Right lung (tissue), 2 donors: ENCODE measurements at regions not wholly inside any gene's neighbourhood (a gene's known extent, or its start where the extent isn't known, plus 50 kb on each side); places are given as distances from the start of the nearest gene placed in this dataset.

Experiments
- DNase-seq, 2 donors: peaks; one replicate each; pipeline ENCODE4 v3.0.0-alpha.2; 2013

DNA sequence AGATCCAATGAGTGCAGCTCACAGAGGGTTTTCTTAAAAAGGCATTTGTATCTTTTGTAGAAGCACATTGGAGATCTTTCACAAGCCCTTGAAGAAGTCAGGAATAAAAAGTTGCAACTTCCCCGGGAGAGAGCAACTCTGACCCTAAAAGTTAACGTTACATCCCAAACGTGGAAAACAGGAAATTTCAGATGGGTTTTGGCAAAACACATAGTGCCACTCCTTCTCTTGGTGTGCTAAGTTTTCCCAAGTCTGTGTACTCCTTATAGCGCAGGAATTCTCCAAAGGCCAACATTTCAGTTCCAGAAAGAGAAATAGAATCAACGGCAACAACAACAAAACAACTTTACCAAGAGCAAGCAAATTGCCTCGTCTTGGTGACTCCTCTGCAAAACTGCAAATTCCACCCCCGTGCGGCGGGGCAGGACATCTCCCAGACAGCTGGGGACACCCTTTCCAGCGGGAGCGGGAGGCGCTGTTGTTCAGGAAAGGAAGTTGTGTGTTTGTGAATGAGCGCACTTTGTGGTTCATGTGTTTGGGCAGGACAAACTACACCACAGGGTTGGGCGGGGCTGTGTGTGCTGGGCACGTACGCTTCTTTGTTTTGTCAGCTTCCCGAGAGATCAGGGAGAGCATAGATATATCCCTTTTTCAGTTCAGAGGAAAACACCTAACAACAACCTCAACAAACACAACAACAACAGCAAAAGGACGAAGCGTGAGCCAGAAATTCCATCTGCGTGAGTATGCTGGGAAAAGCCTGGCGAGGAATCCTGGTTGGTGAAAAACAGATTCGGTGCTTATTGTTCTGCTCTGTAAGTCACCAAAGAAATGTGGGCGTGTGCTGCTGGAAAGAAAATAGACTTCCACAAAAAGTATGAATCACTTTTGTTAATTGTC lies 294.7 kb upstream of the PITRM1 start:
- no peak for DNase-seq

DNA sequence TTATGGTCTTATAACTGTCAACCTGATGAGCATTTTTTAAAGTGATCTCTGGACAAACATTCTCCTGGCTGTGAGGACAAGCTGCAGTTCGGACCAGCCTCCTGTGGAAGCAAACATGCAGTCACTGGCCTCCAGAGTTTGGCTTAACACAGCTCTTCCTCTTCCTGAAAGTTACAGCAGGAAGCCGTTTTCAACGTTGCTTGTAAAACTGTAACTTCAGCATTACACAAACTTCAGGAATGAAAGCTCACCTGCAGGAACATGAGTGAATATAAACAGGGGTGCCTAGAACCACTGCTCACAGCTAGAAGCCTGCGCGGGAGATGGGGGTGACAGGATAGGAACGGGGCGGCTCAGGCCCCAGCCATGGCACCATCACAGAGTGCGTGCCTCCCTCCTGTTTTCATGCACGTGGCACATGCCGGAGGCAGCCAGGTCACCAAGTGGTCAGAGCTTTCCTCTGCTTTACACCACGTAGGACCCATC lies 292.9 kb upstream of the PITRM1 start:
- DNase-seq, result no peak

DNA sequence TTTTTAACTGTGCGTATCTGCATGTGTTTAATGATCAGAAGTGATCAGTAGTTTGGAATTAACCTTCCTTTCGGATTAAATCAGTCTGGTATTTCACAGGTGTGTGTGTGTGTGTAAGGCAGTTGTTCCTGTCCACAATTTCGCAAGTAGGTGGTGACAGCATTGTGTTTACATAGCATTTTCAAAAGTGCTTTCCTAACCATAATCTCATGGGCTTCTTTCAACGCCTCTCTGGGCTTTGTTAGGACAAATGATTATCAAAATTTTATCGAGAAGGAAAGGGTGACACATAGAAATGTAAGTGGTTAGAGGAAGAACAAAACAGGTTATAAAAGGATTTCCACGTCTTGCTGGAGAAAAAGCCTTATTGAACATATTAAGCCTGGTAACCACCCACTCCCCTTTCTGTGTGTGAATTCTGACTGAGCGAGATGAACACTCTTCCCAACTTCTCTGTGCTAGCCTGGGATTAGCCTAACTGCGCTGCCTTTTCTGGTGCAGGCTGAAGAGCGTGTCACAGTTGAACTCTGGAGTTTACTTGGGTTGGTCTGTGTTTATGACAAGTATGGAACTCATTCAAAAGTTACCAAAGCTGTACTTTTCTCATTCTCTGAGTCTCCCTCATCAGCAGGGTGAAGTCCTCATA lies 292.3 kb upstream of the PITRM1 start:
- DNase-seq, result no peak

- no peak for DNase-seq
Measured at GRCh38 chr10:3460420-3461128, 288.0 kb upstream of the PITRM1 start.

- no peak for DNase-seq
Measured at GRCh38 chr10:3455385-3456334, 283.1 kb upstream of the PITRM1 start.

DNA sequence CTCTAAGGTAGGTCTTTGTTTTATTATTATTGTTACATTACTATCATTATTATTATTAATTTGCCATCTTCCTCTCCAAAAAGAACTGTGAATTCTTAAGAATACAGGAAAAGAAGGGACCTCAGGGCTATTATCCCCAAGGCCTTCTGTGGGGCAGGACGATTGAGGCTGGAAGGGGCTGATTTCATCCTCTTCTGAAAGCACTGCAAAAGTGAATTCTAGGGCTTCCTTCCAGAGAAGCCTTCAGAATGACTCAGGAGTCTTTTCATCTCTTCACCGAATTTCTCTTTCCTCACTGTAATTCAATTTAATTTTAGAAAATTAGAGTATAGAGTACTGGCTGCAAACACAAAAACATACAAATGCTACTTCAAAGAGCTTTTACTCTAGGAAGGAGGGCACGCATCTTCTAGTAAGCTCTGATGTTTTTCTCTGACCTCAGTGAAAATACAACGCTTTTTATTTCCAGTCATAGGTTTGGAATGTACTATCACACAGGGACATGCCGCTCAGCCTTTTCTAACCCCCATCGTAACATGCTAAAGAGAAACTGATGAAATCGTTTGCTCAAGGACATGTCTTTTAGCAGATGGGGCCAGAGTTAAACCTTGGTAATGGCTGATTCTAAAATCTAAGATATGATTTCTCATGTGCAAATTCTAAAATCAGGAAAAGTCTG lies 280.2 kb upstream of the PITRM1 start:
- no peak for DNase-seq

GRCh38 chr10:3452173-3452626 lies 279.6 kb upstream of the PITRM1 start:
- no peak for DNase-seq

DNA sequence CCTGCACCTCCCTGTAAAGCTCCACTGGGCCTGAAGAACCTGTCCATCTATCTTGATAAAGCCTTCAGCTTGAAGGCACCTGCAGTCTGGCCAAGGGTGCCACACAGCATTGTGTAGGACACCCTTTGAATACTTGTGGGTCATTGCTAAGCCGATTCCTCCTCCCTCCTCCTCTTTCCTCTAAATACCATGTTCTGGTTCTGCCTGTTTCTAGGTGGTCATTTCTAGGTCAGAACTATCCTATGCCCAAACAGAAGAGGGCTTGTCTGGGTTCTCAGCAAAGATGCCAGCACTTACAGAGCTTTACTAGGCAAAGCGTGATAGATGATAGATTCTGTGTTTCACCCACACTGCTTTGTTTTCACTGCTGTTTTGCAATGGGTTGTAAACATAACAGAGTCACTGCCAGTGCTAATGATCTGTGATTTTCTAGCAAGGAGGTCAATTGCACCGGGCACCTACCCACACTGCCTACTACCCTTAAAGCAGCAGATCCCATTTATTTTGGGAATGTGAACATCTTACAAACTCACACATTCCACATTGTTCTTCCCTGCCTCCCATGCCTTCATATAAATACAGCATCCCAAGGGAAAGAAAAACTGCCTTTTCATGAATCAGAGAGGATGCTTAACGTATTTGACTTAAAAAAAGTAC lies 279.1 kb upstream of the PITRM1 start:
- DNase-seq, result no peak

- no peak for DNase-seq
Measured at GRCh38 chr10:3446221-3446620, 273.6 kb upstream of the PITRM1 start.

DNA sequence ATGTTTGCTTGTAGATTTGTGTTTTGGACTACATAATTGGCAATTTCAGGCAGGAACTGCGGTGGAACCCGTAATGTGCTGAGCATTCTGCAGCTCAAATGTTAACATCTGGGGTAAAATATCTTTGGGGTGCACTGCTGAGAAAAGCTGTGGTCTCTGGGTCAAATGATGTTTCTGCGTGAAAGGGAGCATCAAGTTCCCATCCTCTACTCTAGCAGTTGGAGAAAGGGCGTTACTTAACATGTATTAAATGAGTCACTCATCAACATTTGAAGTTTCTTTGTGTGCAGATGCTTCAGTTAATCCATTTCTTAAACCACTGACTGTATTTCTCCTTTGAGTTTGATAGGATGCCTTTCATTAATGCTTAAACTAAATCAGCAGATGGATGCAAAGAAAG lies 273.1 kb upstream of the PITRM1 start:
- DNase-seq, result no peak

GRCh38 chr10:3442451-3442990 lies 269.9 kb upstream of the PITRM1 start:
- DNase-seq, result no peak

- DNase-seq, result no peak
Measured at GRCh38 chr10:3439183-3439582, 266.6 kb upstream of the PITRM1 start.

DNA sequence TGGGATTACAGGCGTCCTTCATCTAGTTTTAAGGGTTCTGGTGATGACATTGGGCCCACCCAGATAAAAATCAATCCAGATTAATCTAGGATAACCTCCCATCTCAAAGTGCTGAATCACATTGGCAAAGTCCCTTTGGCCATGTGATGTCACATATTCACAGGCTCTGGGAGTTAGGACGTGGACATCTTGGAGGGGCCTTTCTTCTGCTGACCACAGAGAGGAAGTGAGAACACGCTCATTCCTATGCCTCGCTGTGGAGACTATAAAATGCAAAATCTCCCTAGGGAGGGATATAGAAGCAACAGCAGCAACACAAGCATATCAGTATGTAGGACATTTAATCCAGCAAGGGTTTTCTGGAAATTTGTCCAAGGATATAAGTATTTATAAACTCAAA lies 266.0 kb upstream of the PITRM1 start:
- no peak for DNase-seq

- no peak for DNase-seq
Measured at GRCh38 chr10:3435671-3436070, 263.1 kb upstream of the PITRM1 start.

- DNase-seq, result no peak
Measured at GRCh38 chr10:3433988-3434387, 261.4 kb upstream of the PITRM1 start.

GRCh38 chr10:3433131-3433530 lies 260.5 kb upstream of the PITRM1 start:
- DNase-seq, result no peak

GRCh38 chr10:3432081-3432825 lies 259.7 kb upstream of the PITRM1 start:
- DNase-seq, result no peak

DNA sequence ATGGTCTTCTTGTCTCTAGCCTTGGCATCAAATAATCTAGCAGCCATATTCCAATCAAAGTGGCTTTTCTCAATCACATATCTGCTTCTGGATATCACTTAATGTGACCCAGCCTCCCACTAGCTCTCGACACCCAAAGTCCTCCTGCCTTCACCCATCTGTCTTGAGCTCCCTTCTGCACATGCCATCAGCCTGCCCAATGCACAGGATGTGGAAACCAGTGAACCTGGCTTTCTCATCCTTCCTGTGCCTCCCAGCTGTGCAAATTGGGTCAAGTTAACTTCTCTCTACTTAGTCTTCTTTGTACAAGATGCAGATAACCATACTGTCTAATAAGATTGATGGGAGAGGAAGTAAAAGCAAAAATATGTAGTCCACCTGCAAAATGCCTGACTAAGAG lies 257.9 kb upstream of the PITRM1 start:
- no peak for DNase-seq

GRCh38 chr10:3429676-3430075 lies 257.1 kb upstream of the PITRM1 start:
- no peak for DNase-seq
